ENCODE measurements at regions not wholly inside any gene's neighbourhood (a gene's known extent, or its start where the extent isn't known, plus 50 kb on each side); places are given as distances from the start of the nearest gene placed in this dataset.

- ATAC-seq = no peak
- H3K4me3 ChIP-seq (ENCODE audit: low read depth in 2 of 2, low read length in 2 of 2) = no peak overlapping the region
- intact Hi-C loops (cut with micrococcal nuclease; ENCODE audit: unreplicated experiment) (no loop called here), in situ Hi-C loops (cut with HindIII; ENCODE audit: low pct_unique_long_range_greater_than_20kb, low sequenced_read_pairs) (no loop called here)
- CTCF ChIA-PET = no interaction called here
- no peak overlapping the region for H3K27ac ChIP-seq (ENCODE audit: low read length)
- no peaks in the 10 kb centered on the region for H3K27me3 ChIP-seq (ENCODE audit: control insufficient read depth, insufficient read depth, low read length)
- POLR2A ChIA-PET = no interaction called here
- H3K4me1 ChIP-seq (ENCODE audit: control insufficient read depth, insufficient read depth, low read length) = no peaks in the 10 kb centered on the region
- no peaks in the 10 kb centered on the region for H3K36me3 ChIP-seq (ENCODE audit: control insufficient read depth, insufficient read depth, low read length)
- no peak for TF ChIP-seq TCF7L2 (IDR thresholded peaks at IDR 0.05; ENCODE audit: low read depth, low read length)
- TF ChIP-seq CTCF (IDR thresholded peaks at IDR 0.05) = no peak
- TF ChIP-seq POLR2AphosphoS5 (IDR thresholded peaks at IDR 0.05; ENCODE audit: low read depth, low read length) = no peak
- no peak for TF ChIP-seq SIN3A (IDR thresholded peaks at IDR 0.05; ENCODE audit: borderline replicate concordance, insufficient read depth, low read depth, low read length)
- TF ChIP-seq REST (IDR thresholded peaks at IDR 0.05; ENCODE audit: insufficient read depth in 1 of 2, low read depth in 2 of 2, low read length in 1 of 2) = no peak
- no peak for DNase-seq (ENCODE audit: low read depth, low spot score)
- H3K9me3 ChIP-seq (ENCODE audit: control insufficient read depth, insufficient read depth, low read depth, low read length) = no peaks in the 10 kb centered on the region
- BruUV-seq (replicated peaks) = no TSS peak
These were observed 258.6 kb downstream of the RBM43 start for GRCh38 chr2:151002959-151003600.

- intact Hi-C loops (cut with micrococcal nuclease; ENCODE audit: unreplicated experiment) (no loop called here), in situ Hi-C loops (cut with HindIII; ENCODE audit: low pct_unique_long_range_greater_than_20kb, low sequenced_read_pairs) (no loop called here)
- H3K9me3 ChIP-seq (ENCODE audit: control insufficient read depth, insufficient read depth, low read depth, low read length) = no peaks in the 10 kb centered on the region
- ATAC-seq (no peak), DNase-seq (ENCODE audit: low read depth, low spot score) (no peak)
- TF ChIP-seq SIN3A (IDR thresholded peaks at IDR 0.05; ENCODE audit: borderline replicate concordance, insufficient read depth, low read depth, low read length) = no peak
- ChIA-PET CTCF (no interaction called here), POLR2A (no interaction called here)
- no peak overlapping the region for H3K4me3 ChIP-seq (ENCODE audit: low read depth in 2 of 2, low read length in 2 of 2)
- BruUV-seq (replicated peaks) = no TSS peak
- H3K27me3 ChIP-seq (ENCODE audit: control insufficient read depth, insufficient read depth, low read length) = no peaks in the 10 kb centered on the region
- no peaks in the 10 kb centered on the region for H3K4me1 ChIP-seq (ENCODE audit: control insufficient read depth, insufficient read depth, low read length)
- H3K36me3 ChIP-seq (ENCODE audit: control insufficient read depth, insufficient read depth, low read length) = no peaks in the 10 kb centered on the region
- H3K27ac ChIP-seq (ENCODE audit: low read length) = no peak overlapping the region
These were observed 263.8 kb downstream of the RBM43 start for GRCh38 chr2:150997702-150998440.

GRCh38 chr2:150997066-150997465 is 264.6 kb downstream of the RBM43 start:
- POLR2A ChIA-PET = no interaction called here
- Histone ChIP-seq H3K36me3 (ENCODE audit: control insufficient read depth, insufficient read depth, low read length) (no peaks in the 10 kb centered on the region), H3K27me3 (ENCODE audit: control insufficient read depth, insufficient read depth, low read length) (no peaks in the 10 kb centered on the region), H3K27ac (ENCODE audit: low read length) (no peak overlapping the region), H3K4me3 (ENCODE audit: low read depth in 2 of 2, low read length in 2 of 2) (no peak overlapping the region), H3K9me3 (ENCODE audit: control insufficient read depth, insufficient read depth, low read depth, low read length) (no peaks in the 10 kb centered on the region), H3K4me1 (ENCODE audit: control insufficient read depth, insufficient read depth, low read length) (no peaks in the 10 kb centered on the region)
- in situ Hi-C loops (cut with HindIII; ENCODE audit: low pct_unique_long_range_greater_than_20kb, low sequenced_read_pairs) (no loop called here), intact Hi-C loops (cut with micrococcal nuclease; ENCODE audit: unreplicated experiment) (no loop called here)
- DNase-seq (ENCODE audit: low read depth, low spot score) (no peak), ATAC-seq (no peak)
- CTCF ChIA-PET = no interaction called here
- no peak for TF ChIP-seq CTCF (IDR thresholded peaks at IDR 0.05)
- no peak for TF ChIP-seq SIN3A (IDR thresholded peaks at IDR 0.05; ENCODE audit: borderline replicate concordance, insufficient read depth, low read depth, low read length)
- no peak for TF ChIP-seq TCF7L2 (IDR thresholded peaks at IDR 0.05; ENCODE audit: low read depth, low read length)
- no peak for TF ChIP-seq REST (IDR thresholded peaks at IDR 0.05; ENCODE audit: insufficient read depth in 1 of 2, low read depth in 2 of 2, low read length in 1 of 2)
- no peak for TF ChIP-seq POLR2AphosphoS5 (IDR thresholded peaks at IDR 0.05; ENCODE audit: low read depth, low read length)
- BruUV-seq (replicated peaks) = no TSS peak
